Neural cell (in vitro differentiated cells): ENCODE measurements at regions not wholly inside any gene's neighbourhood (a gene's known extent, or its start where the extent isn't known, plus 50 kb on each side); places are given as distances from the start of the nearest gene placed in this dataset.

Experiments
- EP300 ChIP-seq: fragments of 450-650 bp; conservative IDR thresholded peaks from 2 replicates; pipeline ENCODE4 v1.6.1; 2014; ENCODE audit warnings: antibody characterized with exemption, mild to moderate bottlenecking, moderate library complexity; ENCODE audit not compliant: poor library complexity, severe bottlenecking
- POLR2AphosphoS5 ChIP-seq: IDR thresholded peaks from 2 replicates; pipeline ENCODE4 v1.6.1; 2012
- REST ChIP-seq: IDR thresholded peaks from 2 replicates; pipeline ENCODE4 v1.6.1; 2012; ENCODE audit warnings: borderline replicate concordance
- TAF1 ChIP-seq: IDR thresholded peaks from 2 replicates; pipeline ENCODE4 v1.6.1; 2012; ENCODE audit warnings: low read depth
- TF ChIP-seq, protein P1 (sequence below): fragments of 450-650 bp; IDR thresholded peaks from 2 replicates; pipeline ENCODE4 v1.5.1; 2014; ENCODE audit warnings: antibody characterized with exemption, mild to moderate bottlenecking, moderate library complexity; ENCODE audit not compliant: poor library complexity, severe bottlenecking

DNA sequence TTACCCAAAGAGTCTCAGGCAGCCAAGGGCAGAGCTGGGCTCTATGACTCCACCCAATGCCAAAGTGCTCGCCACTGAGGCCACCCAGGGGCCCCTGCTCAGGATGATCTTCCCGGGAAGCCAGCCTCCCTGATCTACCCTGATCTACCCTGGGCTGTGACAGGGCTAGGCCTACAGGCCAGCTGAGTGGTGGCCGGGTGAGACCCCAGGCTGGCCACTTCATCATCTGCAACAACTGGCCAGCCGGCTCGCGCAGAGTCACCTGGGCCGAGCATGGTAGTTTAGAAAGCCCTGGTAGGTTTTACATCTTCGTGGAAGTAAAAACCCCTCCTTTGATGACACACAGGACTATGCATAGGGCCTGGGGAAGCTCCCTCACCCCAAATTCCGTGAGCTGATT lies 276.3 kb downstream of the NDUFA10 start:
- TF ChIP-seq REST (no peak), TAF1 (no peak), POLR2AphosphoS5 (no peak), EP300 (no peak)
- TF ChIP-seq, protein P1, sequence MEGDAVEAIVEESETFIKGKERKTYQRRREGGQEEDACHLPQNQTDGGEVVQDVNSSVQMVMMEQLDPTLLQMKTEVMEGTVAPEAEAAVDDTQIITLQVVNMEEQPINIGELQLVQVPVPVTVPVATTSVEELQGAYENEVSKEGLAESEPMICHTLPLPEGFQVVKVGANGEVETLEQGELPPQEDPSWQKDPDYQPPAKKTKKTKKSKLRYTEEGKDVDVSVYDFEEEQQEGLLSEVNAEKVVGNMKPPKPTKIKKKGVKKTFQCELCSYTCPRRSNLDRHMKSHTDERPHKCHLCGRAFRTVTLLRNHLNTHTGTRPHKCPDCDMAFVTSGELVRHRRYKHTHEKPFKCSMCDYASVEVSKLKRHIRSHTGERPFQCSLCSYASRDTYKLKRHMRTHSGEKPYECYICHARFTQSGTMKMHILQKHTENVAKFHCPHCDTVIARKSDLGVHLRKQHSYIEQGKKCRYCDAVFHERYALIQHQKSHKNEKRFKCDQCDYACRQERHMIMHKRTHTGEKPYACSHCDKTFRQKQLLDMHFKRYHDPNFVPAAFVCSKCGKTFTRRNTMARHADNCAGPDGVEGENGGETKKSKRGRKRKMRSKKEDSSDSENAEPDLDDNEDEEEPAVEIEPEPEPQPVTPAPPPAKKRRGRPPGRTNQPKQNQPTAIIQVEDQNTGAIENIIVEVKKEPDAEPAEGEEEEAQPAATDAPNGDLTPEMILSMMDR: no peak
